ENCODE measurements at regions not wholly inside any gene's neighbourhood (a gene's known extent, or its start where the extent isn't known, plus 50 kb on each side); places are given as distances from the start of the nearest gene placed in this dataset.

GRCh38 chr15:70423267-70423666, 325.6 kb upstream of the TLE3 start:
- TF ChIP-seq MAX (IDR thresholded peaks at IDR 0.05) (no peak), USF1 (IDR thresholded peaks at IDR 0.05) (no peak), CEBPB (IDR thresholded peaks at IDR 0.05) (no peak), REST (IDR thresholded peaks at IDR 0.05; ENCODE audit: low read depth) (no peak), CREB1 (IDR thresholded peaks at IDR 0.05; ENCODE audit: low read depth) (no peak), YY1 (IDR thresholded peaks at IDR 0.05; ENCODE audit: low read depth) (no peak)

- TF ChIP-seq ZBTB7A (IDR thresholded peaks at IDR 0.05; ENCODE audit: low read depth) (no peak), TCF12 (IDR thresholded peaks at IDR 0.05; ENCODE audit: low read depth) (no peak), TAF1 (IDR thresholded peaks at IDR 0.05; ENCODE audit: low read depth) (no peak), REST (IDR thresholded peaks at IDR 0.05; ENCODE audit: low read depth) (no peak), CEBPB (IDR thresholded peaks at IDR 0.05) (no peak), TEAD4 (IDR thresholded peaks at IDR 0.05) (no peak), FOXM1 (IDR thresholded peaks at IDR 0.05; ENCODE audit: borderline replicate concordance, low read depth) (no peak), USF1 (IDR thresholded peaks at IDR 0.05) (no peak), EGR1 (IDR thresholded peaks at IDR 0.05) (no peak)
These were observed 324.6 kb upstream of the TLE3 start for GRCh38 chr15:70422342-70422741.

GRCh38 chr15:70420948-70421482, 323.3 kb upstream of the TLE3 start:
- TF ChIP-seq NFIC (IDR thresholded peaks at IDR 0.05) (no peak), USF1 (IDR thresholded peaks at IDR 0.05) (no peak)

- TF ChIP-seq USF1 (IDR thresholded peaks at IDR 0.05) (no peak), EGR1 (IDR thresholded peaks at IDR 0.05) (no peak), CEBPB (IDR thresholded peaks at IDR 0.05) (no peak), NFIC (IDR thresholded peaks at IDR 0.05) (no peak), FOXM1 (IDR thresholded peaks at IDR 0.05; ENCODE audit: borderline replicate concordance, low read depth) (no peak), ZBTB7A (IDR thresholded peaks at IDR 0.05; ENCODE audit: low read depth) (no peak), YY1 (IDR thresholded peaks at IDR 0.05; ENCODE audit: low read depth) (no peak), EP300 (IDR thresholded peaks at IDR 0.05; ENCODE audit: borderline replicate concordance) (no peak), REST (IDR thresholded peaks at IDR 0.05; ENCODE audit: low read depth) (no peak), RAD21 (IDR thresholded peaks at IDR 0.05; ENCODE audit: low read depth) (no peak), TCF12 (IDR thresholded peaks at IDR 0.05; ENCODE audit: low read depth) (no peak), TAF1 (IDR thresholded peaks at IDR 0.05; ENCODE audit: low read depth) (no peak), CREB1 (IDR thresholded peaks at IDR 0.05; ENCODE audit: low read depth) (no peak), TEAD4 (IDR thresholded peaks at IDR 0.05) (no peak), MAX (IDR thresholded peaks at IDR 0.05) (no peak)
These were observed 322.6 kb upstream of the TLE3 start for GRCh38 chr15:70420086-70420947.

Measured in Ishikawa (cell line).